Ovary (tissue), 3 donors: ENCODE measurements at regions not wholly inside any gene's neighbourhood (a gene's known extent, or its start where the extent isn't known, plus 50 kb on each side); places are given as distances from the start of the nearest gene placed in this dataset.

Experiments used
- EP300 ChIP-seq: sonication (generic); formaldehyde crosslinking; IDR thresholded peaks from one replicate; pipeline ENCODE4 v1.6.1; 2017; ENCODE audit warnings: antibody characterized with exemption
- POLR2A ChIP-seq: fragments of 450-650 bp; IDR thresholded peaks from one replicate; pipeline ENCODE4 v1.6.1; 2017; ENCODE audit warnings: antibody characterized with exemption, mild to moderate bottlenecking, moderate library complexity
- TF ChIP-seq, protein P1 (sequence below), 3 donors: fragments of 450-650 bp in 2 of 3; fragments of 200-600 bp in 1 of 3; IDR thresholded peaks; one replicate each; pipeline versions ENCODE4 v1.5.1 to v1.8.0; 2016 to 2022; ENCODE audit warnings: antibody characterized with exemption in 3 of 3, mild to moderate bottlenecking in 1 of 3
- donor health status: DM: no; HTN: no; CAD: no.

DNA sequence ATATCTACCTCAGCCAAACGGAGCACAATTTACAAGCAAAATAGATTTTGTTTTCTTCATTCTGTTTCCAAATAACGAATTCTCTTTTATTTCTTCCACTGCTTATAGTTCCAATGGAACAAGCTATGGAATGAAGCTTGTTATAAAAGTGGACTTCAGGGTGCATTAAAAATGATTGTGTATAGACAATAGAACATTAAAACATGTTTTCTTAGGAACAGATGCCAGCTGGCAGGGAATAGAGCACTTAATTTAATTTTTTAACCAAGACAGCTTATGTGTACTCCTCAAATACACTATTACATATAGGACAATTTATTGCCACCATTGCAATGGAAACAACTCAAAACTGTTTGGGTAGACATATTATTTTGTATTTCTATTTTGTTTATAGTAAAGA, 860.1 kb upstream of the TYRP1 start:
- TF ChIP-seq, protein P1, sequence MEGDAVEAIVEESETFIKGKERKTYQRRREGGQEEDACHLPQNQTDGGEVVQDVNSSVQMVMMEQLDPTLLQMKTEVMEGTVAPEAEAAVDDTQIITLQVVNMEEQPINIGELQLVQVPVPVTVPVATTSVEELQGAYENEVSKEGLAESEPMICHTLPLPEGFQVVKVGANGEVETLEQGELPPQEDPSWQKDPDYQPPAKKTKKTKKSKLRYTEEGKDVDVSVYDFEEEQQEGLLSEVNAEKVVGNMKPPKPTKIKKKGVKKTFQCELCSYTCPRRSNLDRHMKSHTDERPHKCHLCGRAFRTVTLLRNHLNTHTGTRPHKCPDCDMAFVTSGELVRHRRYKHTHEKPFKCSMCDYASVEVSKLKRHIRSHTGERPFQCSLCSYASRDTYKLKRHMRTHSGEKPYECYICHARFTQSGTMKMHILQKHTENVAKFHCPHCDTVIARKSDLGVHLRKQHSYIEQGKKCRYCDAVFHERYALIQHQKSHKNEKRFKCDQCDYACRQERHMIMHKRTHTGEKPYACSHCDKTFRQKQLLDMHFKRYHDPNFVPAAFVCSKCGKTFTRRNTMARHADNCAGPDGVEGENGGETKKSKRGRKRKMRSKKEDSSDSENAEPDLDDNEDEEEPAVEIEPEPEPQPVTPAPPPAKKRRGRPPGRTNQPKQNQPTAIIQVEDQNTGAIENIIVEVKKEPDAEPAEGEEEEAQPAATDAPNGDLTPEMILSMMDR (IDR thresholded peaks at IDR 0.05), result no peak
- TF ChIP-seq POLR2A, result no peak
- no peak for TF ChIP-seq EP300
